ENCODE measurements at regions not wholly inside any gene's neighbourhood (a gene's known extent, or its start where the extent isn't known, plus 50 kb on each side); places are given as distances from the start of the nearest gene placed in this dataset.

DNA sequence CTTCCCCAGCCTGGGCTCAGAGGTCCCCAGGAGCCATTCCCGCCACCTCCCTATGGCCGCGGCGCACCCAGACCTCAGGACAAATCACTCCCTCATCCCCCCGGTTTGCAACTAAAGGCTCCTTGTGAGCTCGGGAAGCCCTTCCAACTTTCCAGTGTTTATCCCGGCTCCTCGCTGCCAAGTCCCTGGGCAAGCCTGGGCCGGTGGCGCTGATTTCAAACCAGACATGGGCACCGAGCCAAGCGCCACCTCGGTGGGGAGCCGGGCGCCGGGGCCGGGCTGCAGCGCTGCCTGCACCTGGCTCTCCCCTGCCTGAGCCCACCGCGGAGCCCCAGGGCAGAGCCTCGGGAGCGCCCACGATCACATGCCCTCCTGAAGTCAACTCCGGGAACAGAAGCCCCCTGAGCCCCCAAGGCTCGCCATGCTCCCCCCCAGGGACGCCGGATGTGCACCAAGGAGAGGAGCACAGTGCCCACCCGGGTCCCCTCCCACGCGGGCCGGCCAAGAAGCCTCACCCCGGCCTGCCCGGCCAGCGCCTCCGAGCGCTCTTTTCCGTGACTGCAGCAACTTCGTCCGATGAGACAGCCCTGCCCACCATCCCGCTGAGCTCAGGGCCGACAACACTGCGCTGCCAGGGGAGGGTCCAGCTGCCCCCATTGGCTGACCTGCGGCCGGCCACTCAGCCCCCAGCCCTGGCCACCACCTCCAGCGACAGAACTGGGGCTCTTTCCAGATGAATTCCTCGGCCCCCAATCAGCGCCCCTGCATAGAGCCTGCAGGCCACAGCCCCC, 50.0 kb downstream of the NCOR2 start:
- no peak for DNase-seq (ENCODE audit: low spot score)
- TF ChIP-seq, protein P1, sequence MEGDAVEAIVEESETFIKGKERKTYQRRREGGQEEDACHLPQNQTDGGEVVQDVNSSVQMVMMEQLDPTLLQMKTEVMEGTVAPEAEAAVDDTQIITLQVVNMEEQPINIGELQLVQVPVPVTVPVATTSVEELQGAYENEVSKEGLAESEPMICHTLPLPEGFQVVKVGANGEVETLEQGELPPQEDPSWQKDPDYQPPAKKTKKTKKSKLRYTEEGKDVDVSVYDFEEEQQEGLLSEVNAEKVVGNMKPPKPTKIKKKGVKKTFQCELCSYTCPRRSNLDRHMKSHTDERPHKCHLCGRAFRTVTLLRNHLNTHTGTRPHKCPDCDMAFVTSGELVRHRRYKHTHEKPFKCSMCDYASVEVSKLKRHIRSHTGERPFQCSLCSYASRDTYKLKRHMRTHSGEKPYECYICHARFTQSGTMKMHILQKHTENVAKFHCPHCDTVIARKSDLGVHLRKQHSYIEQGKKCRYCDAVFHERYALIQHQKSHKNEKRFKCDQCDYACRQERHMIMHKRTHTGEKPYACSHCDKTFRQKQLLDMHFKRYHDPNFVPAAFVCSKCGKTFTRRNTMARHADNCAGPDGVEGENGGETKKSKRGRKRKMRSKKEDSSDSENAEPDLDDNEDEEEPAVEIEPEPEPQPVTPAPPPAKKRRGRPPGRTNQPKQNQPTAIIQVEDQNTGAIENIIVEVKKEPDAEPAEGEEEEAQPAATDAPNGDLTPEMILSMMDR (IDR thresholded peaks at IDR 0.05; ENCODE audit: extremely low read depth, insufficient read depth, missing control alignments): no peak
- in situ Hi-C loops (cut with MboI; ENCODE audit: low pct_unique_long_range_greater_than_20kb, low sequenced_read_pairs, unreplicated experiment): no loop called here

DNA sequence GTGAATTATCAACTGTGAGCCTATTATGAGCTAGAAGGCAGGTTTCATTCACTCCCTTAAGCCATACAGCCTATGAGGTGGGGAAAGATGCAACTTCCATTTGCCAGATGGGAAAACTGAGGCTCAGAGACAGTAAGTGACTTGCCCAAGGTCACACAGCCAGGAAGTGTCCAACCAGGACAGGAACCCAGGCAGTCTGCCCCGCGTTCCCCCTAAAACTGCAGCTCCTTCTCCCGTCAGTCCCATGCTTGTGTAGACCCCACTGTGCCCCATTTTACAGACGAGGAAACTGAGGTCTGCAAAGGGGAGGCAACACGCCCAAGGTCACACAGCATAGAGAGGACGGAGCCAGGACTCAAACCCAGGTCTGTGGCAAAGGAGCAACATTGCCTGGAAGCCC, 50.6 kb downstream of the NCOR2 start:
- DNase-seq (ENCODE audit: low spot score): no peak
- in situ Hi-C loops (cut with MboI; ENCODE audit: low pct_unique_long_range_greater_than_20kb, low sequenced_read_pairs, unreplicated experiment): no loop called here
- TF ChIP-seq, protein P1 (IDR thresholded peaks at IDR 0.05; ENCODE audit: extremely low read depth, insufficient read depth, missing control alignments): no peak

DNA sequence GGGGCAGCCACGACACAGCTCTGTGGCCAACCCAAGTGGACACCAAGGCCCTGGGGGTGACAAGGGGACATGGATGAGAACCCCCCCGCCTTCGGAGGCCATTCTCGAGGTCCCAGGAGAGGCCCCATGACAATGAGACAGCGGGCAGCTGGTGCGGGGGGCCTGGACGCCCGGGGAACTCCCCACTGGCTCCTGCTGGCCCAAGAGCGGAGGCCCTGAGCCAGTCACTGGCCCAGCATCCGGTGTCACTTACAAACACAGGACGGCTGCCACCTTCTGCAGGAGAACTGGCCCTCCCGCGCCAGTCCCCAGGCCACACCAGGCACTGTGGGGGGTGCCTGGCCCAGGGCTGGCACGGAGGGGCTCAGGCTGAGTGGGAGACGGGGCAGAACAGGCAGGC, 51.4 kb downstream of the NCOR2 start:
- TF ChIP-seq, protein P1 (IDR thresholded peaks at IDR 0.05; ENCODE audit: extremely low read depth, insufficient read depth, missing control alignments): no peak
- no peak for DNase-seq (ENCODE audit: low spot score)
- in situ Hi-C loops (cut with MboI; ENCODE audit: low pct_unique_long_range_greater_than_20kb, low sequenced_read_pairs, unreplicated experiment): no loop called here

DNA sequence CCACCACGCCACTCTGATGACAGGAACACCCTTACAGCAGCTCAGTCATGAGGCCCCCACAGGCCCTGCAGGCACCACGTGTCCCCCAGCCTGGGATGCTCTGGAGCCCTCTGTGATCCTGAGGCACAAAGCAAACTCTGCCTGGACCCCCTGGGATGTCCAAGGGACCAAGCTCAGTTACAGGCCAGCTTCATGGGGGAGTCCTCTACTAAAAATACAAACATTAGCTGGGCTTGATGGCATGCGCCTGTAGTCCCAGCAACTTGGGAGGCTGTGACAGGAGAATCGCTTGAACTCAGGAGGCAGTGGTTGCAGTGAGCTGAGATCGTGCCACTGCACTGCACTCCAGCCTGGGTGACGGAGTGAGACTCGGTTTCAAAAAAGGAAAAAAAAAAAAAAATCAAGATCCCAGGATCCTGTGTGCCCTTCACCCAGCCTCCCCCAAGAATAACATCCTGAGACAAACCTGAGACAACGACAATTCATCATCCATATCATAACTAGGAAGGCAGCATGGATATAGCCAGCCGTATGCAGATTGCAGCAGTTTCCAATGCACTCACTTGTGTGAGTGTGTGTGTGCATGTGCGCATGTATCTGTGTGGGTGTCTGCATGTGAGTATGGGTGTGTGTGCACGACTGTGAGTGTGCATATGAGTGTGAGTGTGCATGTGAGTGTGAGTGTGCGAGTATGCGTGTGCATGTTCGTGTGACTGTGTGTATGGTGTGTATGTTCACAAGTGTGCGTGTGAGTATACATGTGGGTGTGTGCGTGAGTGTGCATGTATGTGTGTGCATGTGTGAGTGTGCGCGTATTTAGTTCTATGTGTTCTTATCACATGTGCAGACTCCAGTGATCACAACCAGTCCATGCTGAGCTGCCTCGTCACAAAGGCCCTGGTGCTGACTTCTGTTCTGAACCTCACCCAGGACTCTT, 52.1 kb downstream of the NCOR2 start:
- TF ChIP-seq, protein P1 (IDR thresholded peaks at IDR 0.05; ENCODE audit: extremely low read depth, insufficient read depth, missing control alignments): no peak
- in situ Hi-C loops (cut with MboI; ENCODE audit: low pct_unique_long_range_greater_than_20kb, low sequenced_read_pairs, unreplicated experiment): no loop called here

DNA sequence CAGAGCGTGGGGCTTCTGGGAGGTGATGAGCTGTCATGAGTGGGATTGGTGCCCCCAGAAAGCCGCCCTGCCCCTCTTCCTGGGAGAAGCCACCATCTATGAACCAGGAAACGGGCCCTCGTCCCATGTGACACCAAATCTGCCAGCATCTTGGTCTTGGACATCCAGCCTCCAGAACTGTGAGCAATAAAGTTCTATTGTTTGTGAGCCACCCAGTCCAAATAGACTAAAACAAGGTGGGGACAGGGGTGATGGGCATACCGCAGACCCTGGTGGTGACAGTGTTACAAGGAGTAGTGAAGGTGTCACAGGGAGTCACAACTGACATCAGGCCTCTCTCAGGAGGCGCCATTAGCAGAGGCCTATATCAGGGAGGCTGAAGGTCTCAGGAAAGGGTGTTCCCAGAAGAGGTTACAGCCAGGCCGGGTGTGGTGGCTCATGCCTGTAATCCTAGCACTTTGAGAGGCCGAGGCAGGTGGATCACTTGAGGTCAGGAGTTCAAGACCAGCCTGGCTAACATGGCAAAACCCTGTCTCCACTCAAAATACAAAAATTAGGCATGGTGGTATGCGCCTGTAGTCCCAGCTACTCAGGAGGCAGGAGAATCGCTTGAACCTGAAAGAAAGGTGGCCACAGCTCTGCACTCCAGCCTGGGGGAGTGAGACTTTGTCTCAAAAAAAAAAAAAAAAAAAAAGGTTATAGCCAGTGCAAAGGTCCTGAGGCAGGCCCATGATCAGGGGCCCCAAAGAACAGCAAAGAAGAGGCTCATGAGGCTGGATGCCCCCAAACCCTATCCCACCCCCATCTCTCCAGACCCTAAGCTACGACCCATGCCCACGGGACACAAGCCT, 53.0 kb downstream of the NCOR2 start:
- in situ Hi-C loops (cut with MboI; ENCODE audit: low pct_unique_long_range_greater_than_20kb, low sequenced_read_pairs, unreplicated experiment): no loop called here
- DNase-seq (ENCODE audit: low spot score): no peak
- TF ChIP-seq, protein P1 (IDR thresholded peaks at IDR 0.05; ENCODE audit: extremely low read depth, insufficient read depth, missing control alignments): no peak

More for the DNA sequence above, 52.1 kb downstream of the NCOR2 start:
- DNase-seq (ENCODE audit: low spot score): no peak

Measured in GM13977 (cell line).